CD4-positive, alpha-beta memory T cell (primary cell): ENCODE measurements at regions not wholly inside any gene's neighbourhood (a gene's known extent, or its start where the extent isn't known, plus 50 kb on each side); places are given as distances from the start of the nearest gene placed in this dataset.

Experiments
- CTCF ChIA-PET: fragments of 350-600 bp; sonication (Branson Sonifier 250); formaldehyde crosslinking; loops from one replicate; lab custom pipeline; 2021; ENCODE audit warnings: inconsistent platforms; ENCODE audit not compliant: partially characterized antibody; lab: Charles Lee
- POLR2A ChIA-PET: fragments of 350-600 bp; sonication (Branson Sonifier 250); formaldehyde crosslinking; loops from one replicate; lab custom pipeline; 2021; ENCODE audit not compliant: partially characterized antibody; lab: Charles Lee
- DNase-seq, 5 donors: peaks; one replicate each; pipeline versions ENCODE4 v3.0.0 to v3.0.0-alpha.2; 2020 to 2022; ENCODE audit warnings: mixed read lengths in 1 of 5
- H3K27ac ChIP-seq: one replicate; pipeline ENCODE4 v1.7.0; 2013; ENCODE audit warnings: low read depth, low read length
- H3K27me3 ChIP-seq: 2 replicates; pipeline ENCODE4 v1.7.0; 2013; ENCODE audit warnings: mild to moderate bottlenecking, low read length, moderate library complexity; ENCODE audit not compliant: insufficient read depth
- H3K36me3 ChIP-seq: 2 replicates; pipeline ENCODE4 v1.7.0; 2013; ENCODE audit warnings: mild to moderate bottlenecking, low read length, moderate library complexity; ENCODE audit not compliant: insufficient read depth
- H3K4me1 ChIP-seq: 2 replicates; pipeline ENCODE4 v1.7.0; 2013; ENCODE audit warnings: mild to moderate bottlenecking, low read length, moderate library complexity; ENCODE audit not compliant: insufficient read depth
- H3K4me3 ChIP-seq, 2 donors: one replicate each; pipeline ENCODE4 v1.7.0; 2013; ENCODE audit warnings: low read length in 2 of 2, mild to moderate bottlenecking in 1 of 2
- H3K9me3 ChIP-seq, 2 donors: one replicate each; pipeline ENCODE4 v1.7.0; 2013; ENCODE audit warnings: low read length in 2 of 2, control low read depth in 1 of 2; ENCODE audit not compliant: control insufficient read depth in 1 of 2
- H3K27ac Mint-ChIP-seq, 7 donors: one replicate each; pipeline ENCODE4 v1.8.0; 2020 to 2021; ENCODE audit warnings: mixed read lengths in 7 of 7, mild to moderate bottlenecking in 6 of 7, inconsistent platforms in 3 of 7, moderate library complexity in 3 of 7
- H3K27me3 Mint-ChIP-seq, 2 donors: one replicate each; pipeline ENCODE4 v1.8.0; 2020 to 2021; ENCODE audit warnings: mixed read lengths in 2 of 2
- H3K36me3 Mint-ChIP-seq, 2 donors: one replicate each; pipeline ENCODE4 v1.8.0; 2020 to 2021; ENCODE audit warnings: mixed read lengths in 2 of 2, inconsistent platforms in 1 of 2, mild to moderate bottlenecking in 1 of 2
- H3K4me1 Mint-ChIP-seq, 4 donors: one replicate each; pipeline ENCODE4 v1.8.0; 2020 to 2021; ENCODE audit warnings: mixed read lengths in 4 of 4, mild to moderate bottlenecking in 1 of 4
- H3K4me3 Mint-ChIP-seq, 8 donors: one replicate each; pipeline ENCODE4 v1.8.0; 2020 to 2021; ENCODE audit warnings: mixed read lengths in 8 of 8, mild to moderate bottlenecking in 7 of 8, moderate library complexity in 6 of 8, inconsistent platforms in 3 of 8
- H3K9me3 Mint-ChIP-seq, 8 donors: one replicate each; pipeline ENCODE4 v1.8.0; 2020 to 2021; ENCODE audit warnings: mixed read lengths in 8 of 8, mild to moderate bottlenecking in 5 of 8, inconsistent platforms in 3 of 8, moderate library complexity in 1 of 8
- intact Hi-C: fragments of 100-400 bp; cut with micrococcal nuclease; formaldehyde crosslinking; loops from one replicate; pipeline ENCODE4 v1.15.1; 2023

- no peaks in the 10 kb centered on the region for H3K4me1 Mint-ChIP-seq
- CTCF ChIA-PET, result no interaction called here
- peaks cover 0 to 5% of the 10 kb centered on the region in 2 donors for H3K27me3 Mint-ChIP-seq
- no peak overlapping the region for H3K27ac Mint-ChIP-seq
- H3K27ac ChIP-seq, result no peak overlapping the region
- no peaks in the 10 kb centered on the region for H3K9me3 ChIP-seq
- no peaks in the 10 kb centered on the region for H3K9me3 Mint-ChIP-seq
- H3K4me3 ChIP-seq, result no peak overlapping the region
- DNase-seq, result no peak
- no peaks in the 10 kb centered on the region for H3K4me1 ChIP-seq
- no peaks in the 10 kb centered on the region for H3K27me3 ChIP-seq
- H3K36me3 Mint-ChIP-seq, result no peaks in the 10 kb centered on the region
- no peaks in the 10 kb centered on the region for H3K36me3 ChIP-seq
- POLR2A ChIA-PET, result no interaction called here
- intact Hi-C loops, result no loop called here
- H3K4me3 Mint-ChIP-seq, result no peak overlapping the region
Measured at GRCh38 chr1:110285316-110285715, 53.9 kb upstream of the RBM15 start.

GRCh38 chr1:110286564-110286963 lies 52.6 kb upstream of the RBM15 start:
- CTCF ChIA-PET, result interaction anchor here (1.6 kb wide), 1 partner anchor 14 kb away, joined by 3 read pairs; no protein-coding TSS in a partner anchor
- H3K27ac Mint-ChIP-seq, result no peak overlapping the region
- H3K4me1 Mint-ChIP-seq, result no peaks in the 10 kb centered on the region
- no peaks in the 10 kb centered on the region for H3K9me3 Mint-ChIP-seq
- H3K4me3 Mint-ChIP-seq, result no peak overlapping the region
- POLR2A ChIA-PET, result no interaction called here
- Histone ChIP-seq H3K27me3 (no peaks in the 10 kb centered on the region), H3K4me1 (no peaks in the 10 kb centered on the region), H3K27ac (no peak overlapping the region), H3K36me3 (no peaks in the 10 kb centered on the region), H3K9me3 (no peaks in the 10 kb centered on the region), H3K4me3 (no peak overlapping the region)
- DNase-seq, result no peak
- intact Hi-C loops, result no loop called here
- no peaks in the 10 kb centered on the region for H3K36me3 Mint-ChIP-seq
- peaks cover 0 to 5% of the 10 kb centered on the region in 2 donors for H3K27me3 Mint-ChIP-seq

- CTCF ChIA-PET, result no interaction called here
Measured at GRCh38 chr1:110288111-110288510, 51.1 kb upstream of the RBM15 start.

More at GRCh38 chr1:110288111-110288510, 51.1 kb upstream of the RBM15 start:
- no peaks in the 10 kb centered on the region for H3K9me3 Mint-ChIP-seq
- no peaks in the 10 kb centered on the region for H3K27me3 ChIP-seq
- no peaks in the 10 kb centered on the region for H3K4me1 Mint-ChIP-seq
- no peaks in the 10 kb centered on the region for H3K4me1 ChIP-seq
- peaks cover 0 to 4% of the 10 kb centered on the region in 2 donors for H3K27me3 Mint-ChIP-seq
- no peaks in the 10 kb centered on the region for H3K36me3 Mint-ChIP-seq
- intact Hi-C loops, result no loop called here
- no peaks in the 10 kb centered on the region for H3K36me3 ChIP-seq
- H3K4me3 ChIP-seq, result no peak overlapping the region
- no peaks in the 10 kb centered on the region for H3K9me3 ChIP-seq
- POLR2A ChIA-PET, result no interaction called here
- DNase-seq, result no peak
- no peak overlapping the region for H3K4me3 Mint-ChIP-seq
- no peak overlapping the region for H3K27ac Mint-ChIP-seq
- no peak overlapping the region for H3K27ac ChIP-seq
